Colon (tissue), 2 donors: ENCODE measurements at regions not wholly inside any gene's neighbourhood (a gene's known extent, or its start where the extent isn't known, plus 50 kb on each side); places are given as distances from the start of the nearest gene placed in this dataset.
"Not testable (repeated sequence)": the region's sequence is repeated elsewhere in the genome, so short reads cannot be mapped to it uniquely, and the experiment has no call there.

Experiments
- FAIRE-seq: peaks from 2 replicates; lab custom pipeline; 2012; peaks lifted over from hg19 to GRCh38; lab: Jason Lieb, UNC
- donor health status: control.
- donor health status: control.

DNA sequence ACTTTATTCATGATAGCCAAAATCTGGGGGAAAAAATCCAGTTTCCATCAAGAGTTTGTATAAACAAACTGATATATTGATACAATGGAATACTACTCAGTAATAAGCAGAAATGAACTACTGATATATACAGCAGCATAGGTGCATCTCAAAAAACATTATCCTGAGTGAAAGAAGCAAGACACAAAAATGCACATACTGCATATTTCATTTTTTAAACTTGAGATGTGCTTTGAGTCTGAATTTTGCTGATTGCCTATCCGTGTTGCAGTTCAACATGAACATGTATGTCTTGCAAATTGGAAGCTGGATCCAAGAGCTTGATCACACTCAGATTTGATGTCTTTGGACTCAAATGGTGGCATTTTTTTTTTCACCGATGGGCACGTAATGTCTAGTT is 132.4 kb downstream of the TSEN15 start:
- FAIRE-seq: no peak

GRCh38 chr1:184184614-184185013 is 133.1 kb downstream of the TSEN15 start:
- not testable (repeated sequence) for FAIRE-seq

GRCh38 chr1:184185347-184185746 is 133.8 kb downstream of the TSEN15 start:
- FAIRE-seq: no peak

GRCh38 chr1:184186167-184186566 is 134.6 kb downstream of the TSEN15 start:
- FAIRE-seq: no peak

- FAIRE-seq: no peak
Observed at GRCh38 chr1:184187097-184187496, 135.6 kb downstream of the TSEN15 start.

GRCh38 chr1:184188037-184188436 is 136.5 kb downstream of the TSEN15 start:
- FAIRE-seq: no peak

- no peak for FAIRE-seq
Observed at GRCh38 chr1:184189361-184189760, 137.8 kb downstream of the TSEN15 start.

DNA sequence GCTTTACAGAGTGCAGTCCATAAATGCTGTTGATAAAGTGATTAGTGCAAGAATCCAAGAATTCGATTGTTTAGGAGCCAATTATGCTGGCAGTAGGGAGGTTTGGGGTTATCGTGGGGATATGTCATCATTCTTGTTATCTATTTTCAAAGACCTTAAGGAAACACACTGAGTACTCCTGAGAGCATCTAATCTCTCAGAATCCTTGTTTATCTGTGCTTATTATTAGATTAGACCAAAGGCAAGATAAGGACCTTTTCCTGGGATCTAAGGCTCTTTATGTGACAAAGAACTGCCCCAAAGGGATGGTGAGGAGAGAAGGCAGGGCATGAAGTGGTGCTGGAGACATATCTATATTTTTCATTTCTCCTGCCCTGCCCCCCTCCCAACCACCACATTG is 139.1 kb downstream of the TSEN15 start:
- FAIRE-seq: no peak

GRCh38 chr1:184191181-184191621 is 139.7 kb downstream of the TSEN15 start:
- no peak for FAIRE-seq

DNA sequence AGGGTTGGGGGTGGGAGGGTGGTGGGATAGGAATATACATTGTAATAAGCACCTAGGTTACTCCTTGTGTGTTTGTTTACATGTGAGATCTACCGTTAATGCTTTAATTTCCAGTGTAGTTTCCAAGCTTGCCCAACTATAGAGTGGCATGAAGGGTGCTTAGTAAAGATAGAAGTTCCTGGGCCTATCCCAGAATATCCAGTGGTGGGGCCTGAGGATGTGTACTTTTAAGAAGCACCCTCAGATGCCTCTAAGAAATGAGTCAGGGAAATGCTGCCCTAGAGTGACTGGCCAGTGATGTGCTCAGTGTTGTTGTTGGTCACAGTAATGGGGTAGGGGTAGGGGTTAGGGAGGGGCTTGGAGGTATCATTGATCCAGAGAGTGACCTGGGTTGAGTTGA is 141.3 kb downstream of the TSEN15 start:
- no peak for FAIRE-seq

DNA sequence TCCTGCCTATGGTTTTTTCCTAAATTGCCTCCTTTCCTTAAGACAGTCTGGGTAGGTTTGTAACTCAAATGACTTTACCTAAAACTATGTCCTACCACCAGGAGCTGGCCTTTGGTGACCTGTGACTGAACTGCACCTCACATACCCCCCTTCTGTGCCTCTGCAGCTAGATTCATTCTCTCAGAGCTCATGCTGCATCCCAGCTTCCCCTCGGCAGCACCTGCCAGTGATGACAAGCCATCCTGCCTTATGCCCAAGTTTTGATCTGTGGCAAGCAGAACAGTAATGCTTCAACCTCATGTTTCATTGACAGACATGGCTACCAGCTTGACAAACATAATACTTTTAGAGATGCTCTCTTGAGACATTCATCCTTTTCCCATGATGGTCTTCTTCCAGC is 141.9 kb downstream of the TSEN15 start:
- no peak for FAIRE-seq

DNA sequence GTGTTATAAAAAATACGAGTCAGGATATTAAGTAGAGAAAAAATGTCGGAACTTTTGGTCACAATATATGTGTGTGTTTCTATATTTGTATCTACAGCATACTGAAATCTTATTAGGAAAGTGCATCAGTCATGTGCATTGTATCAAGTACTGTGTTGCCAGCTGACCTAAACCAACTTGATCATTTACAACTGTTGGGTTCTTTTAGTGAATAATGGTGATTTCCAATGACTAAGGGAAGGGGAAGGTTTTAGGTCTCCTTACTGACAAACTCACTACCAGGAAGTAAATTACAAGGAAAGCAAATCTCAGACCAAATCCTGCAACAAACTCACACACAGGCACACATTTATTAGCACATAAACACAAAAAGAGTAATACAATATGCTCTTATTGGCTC is 142.7 kb downstream of the TSEN15 start:
- FAIRE-seq: no peak

DNA sequence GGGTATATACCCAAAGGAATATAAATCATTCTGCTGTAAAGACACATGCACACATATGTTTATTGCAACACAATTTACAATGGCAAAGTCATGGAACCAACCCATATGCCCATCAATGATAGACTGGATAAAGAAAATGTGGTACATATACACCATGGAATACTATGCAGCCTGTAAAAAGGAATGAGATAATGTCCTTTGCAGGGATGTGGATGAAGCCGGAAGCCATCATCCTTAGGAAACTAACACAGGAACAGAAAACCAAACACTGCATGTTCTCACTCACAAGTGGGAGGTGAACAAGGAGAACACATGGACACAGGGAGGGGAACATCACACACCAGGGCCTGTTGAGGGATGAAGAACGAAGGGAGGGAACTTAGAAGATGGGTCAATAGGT is 144.2 kb downstream of the TSEN15 start:
- not testable (repeated sequence) for FAIRE-seq

DNA sequence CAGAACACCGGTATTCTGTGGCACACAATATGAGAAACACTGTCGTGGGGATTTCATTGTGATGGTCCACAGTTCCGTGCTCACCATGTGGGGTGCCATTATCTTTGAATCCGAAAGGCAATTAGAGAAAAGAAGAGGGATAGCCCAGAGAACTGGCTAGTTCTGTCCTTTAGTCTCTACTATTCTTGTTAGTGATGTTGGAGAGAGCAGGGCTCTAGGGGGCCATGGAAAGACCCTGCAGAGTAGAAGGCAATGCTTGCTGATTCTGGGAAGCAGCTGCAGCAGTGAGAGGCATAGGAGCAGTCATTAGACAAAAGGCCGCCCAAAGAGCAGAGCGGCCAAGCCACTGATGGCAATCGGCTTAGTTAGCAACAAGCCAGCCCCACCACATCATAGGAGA is 146.3 kb downstream of the TSEN15 start:
- FAIRE-seq: no peak

GRCh38 chr1:184199036-184199435 is 147.5 kb downstream of the TSEN15 start:
- no peak for FAIRE-seq

DNA sequence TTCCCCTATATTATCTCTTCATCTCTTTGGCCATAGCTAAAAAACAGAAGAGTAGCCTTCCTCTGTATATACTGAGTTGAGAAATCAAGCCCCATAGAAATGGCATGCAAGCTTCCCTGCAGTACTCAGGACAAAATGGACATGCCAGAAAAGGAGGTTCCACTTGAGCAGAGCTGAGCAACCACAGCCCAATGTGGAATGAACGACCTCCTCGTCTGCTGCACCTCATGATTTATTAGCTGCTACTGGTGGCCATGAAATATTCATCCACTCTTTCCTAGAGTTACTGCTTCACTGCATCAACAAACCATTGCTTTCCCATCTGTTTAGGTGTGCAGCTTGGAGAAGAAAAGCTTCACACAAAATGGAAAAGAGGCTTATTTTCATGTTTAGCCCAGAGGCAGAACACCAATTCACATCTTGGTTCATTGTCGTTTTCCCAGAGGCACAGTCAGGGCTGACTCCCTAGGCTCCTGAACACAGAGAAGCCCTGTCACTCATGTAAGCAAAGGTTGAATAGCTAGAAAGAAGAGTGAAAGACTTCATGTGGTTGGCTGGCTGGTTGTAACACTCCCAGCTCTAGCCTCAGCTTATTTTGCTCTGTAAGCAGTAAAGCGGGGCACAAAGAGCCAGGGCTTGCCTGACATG is 148.0 kb downstream of the TSEN15 start:
- no peak for FAIRE-seq

GRCh38 chr1:184208622-184209021 is 157.1 kb downstream of the TSEN15 start:
- FAIRE-seq: no peak

GRCh38 chr1:184210031-184210430 is 158.5 kb downstream of the TSEN15 start:
- no peak for FAIRE-seq

DNA sequence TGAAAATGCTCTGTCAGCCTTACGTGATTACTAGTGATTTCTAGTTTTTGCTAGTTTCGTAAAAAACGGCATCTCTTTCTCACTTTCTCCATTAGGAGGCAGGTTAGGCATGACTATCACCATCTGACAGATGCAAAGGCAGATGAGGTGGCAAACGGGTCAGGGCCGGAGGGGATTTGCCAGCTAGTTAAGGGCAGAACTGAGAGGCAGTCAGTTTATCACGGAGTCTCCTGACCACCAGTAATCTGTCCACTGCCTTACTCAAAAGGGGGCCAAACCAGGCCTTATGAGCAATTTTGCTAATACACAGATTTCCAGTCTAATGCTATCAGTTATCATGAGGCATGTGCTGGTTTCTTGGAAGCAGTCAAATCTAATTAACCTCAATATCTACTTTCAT is 159.3 kb downstream of the TSEN15 start:
- no peak for FAIRE-seq

DNA sequence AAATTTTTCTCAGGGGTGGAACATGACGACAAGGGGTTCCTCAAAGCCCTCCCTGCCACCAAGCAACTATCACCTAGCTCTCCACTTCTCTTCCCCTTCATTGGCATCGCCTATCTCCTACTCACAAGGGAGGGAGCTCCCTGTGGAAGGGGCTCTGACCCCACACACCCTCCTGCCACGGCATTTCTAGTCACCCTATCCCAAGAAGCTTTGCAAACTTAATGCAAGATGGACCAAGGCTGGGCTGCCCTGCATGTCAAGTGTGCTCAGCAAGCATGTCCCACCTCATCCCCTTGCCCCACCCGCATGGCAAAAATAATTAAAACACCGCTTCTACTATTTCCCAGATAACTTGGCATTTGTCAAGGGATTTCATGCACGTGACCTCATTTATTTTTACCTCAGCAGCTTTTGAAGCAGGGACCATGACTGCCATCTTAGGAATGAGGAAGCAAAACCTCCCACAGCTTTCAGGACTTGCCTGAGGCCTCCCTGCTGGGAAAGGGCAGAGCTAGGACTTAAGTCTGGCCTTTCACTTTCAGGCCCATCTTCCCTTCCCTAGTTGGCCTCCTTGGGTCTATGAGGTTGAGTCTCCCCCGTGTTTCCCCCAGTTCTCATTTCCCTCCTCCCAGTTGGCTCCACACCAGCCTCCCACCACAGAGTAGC is 161.3 kb downstream of the TSEN15 start:
- FAIRE-seq: no peak

DNA sequence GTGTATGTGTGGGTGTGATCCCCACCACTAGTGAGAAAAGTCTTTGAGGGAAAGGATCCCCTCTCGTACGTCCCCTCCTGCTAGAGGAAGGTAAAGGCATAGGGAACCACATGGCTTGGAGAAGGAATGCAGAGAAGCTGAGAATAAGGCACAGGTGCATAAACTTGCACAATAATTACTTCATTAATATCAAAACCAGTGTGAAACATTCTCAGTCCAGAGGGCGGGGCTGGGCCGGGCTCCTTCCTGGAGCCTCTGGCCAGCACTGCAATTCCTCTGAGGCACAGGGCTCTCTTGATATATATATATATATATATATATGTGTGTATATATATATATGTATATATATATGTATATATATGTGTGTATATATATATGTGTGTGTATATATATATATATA is 162.6 kb downstream of the TSEN15 start:
- no peak for FAIRE-seq

DNA sequence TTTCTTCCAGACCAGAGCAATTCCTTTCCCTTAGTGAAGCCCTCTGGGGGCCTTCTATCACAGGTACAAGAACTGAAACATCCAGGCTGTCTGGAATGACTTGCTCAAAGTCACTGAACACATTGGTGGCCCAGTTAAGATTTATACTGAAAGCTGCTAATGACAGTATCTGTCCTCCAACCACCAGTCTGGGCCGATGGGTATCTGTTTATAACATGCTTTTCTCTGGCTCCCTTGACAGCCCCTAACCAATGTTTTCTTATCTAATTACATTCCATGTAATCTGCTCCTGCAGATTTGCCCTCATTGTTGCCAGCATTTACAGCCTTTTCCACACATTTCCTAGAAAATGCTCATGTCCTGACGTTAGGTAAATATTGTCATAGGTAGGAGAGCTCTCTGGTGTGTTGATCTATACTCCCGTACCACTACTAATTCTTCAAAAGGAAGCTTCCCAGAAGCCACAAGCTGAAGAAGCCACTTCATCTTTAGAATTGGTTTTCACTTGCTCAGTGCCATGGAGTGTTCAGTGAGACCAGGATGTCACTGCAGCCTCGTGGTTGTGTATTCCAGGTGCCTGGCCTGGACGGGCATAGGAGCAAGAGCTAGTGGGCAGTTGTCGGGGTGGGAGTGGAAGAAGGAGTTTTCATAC is 163.9 kb downstream of the TSEN15 start:
- FAIRE-seq: no peak

DNA sequence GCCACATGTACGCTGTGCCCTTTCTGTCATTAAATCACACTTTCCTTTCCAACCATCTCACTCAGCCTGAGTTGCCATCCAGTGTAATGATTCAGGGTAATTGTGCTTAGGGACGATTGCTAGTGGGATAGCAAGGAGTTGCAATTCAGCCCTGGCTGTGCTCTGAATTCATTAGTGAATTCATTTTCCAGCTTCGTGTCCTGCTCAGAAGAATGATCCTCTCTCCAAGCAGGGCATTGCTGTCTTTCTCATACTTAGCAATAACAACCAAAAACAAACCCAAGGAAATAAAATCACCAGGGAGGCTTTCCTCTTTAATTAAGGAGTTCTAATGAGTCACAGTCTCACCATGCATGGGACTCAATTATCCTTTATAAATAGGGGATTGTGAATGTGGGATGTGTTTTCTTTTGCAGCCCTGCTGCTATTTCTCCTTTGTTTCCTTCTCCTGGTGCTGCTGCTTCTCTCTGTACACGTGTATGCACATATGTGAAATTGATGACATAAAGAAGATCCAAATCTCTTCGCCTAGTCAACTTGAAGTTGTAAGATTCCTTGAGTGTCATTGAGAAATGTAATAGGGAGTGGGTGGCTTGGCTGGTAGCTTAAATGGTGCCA is 167.0 kb downstream of the TSEN15 start:
- no peak for FAIRE-seq
